SH-SY5Y (cell line): ENCODE measurements at regions not wholly inside any gene's neighbourhood (a gene's known extent, or its start where the extent isn't known, plus 50 kb on each side); places are given as distances from the start of the nearest gene placed in this dataset.

Experiments used
- GATA2 ChIP-seq: IDR thresholded peaks from 2 replicates; pipeline ENCODE4 v1.6.1; 2011; ENCODE audit warnings: mild to moderate bottlenecking, low read depth, low read length
- GATA3 ChIP-seq: IDR thresholded peaks from 2 replicates; pipeline ENCODE4 v1.6.1; 2011; ENCODE audit warnings: low read depth, mild to moderate bottlenecking, low read length, moderate library complexity

- TF ChIP-seq GATA3 (no peak), GATA2 (no peak)
These were observed 89.1 kb downstream of the MED10 start for GRCh38 chr5:6289239-6289638.
